ENCODE measurements at regions not wholly inside any gene's neighbourhood (a gene's known extent, or its start where the extent isn't known, plus 50 kb on each side); places are given as distances from the start of the nearest gene placed in this dataset.

- 0% methylated on average over 1 of the region's 1 CpG for WGBS (ENCODE audit: insufficient coverage, low coverage, missing lambda C conversion rate)
- CTCF ChIA-PET (ENCODE audit: low intra/inter-chr PET ratio), result no interaction called here
- no peaks in the 10 kb centered on the region for H3K36me3 ChIP-seq (ENCODE audit: control insufficient read depth, insufficient read depth, low read length)
- no peak for ATAC-seq
- H3K9ac ChIP-seq (ENCODE audit: insufficient read depth in 1 of 2, low read depth in 2 of 2, low read length in 2 of 2), result no peak overlapping the region
- intact Hi-C loops (cut with micrococcal nuclease), result no loop called here
- no peaks in the 10 kb centered on the region for H3K9me1 ChIP-seq (ENCODE audit: control insufficient read depth, insufficient read depth, low read length)
- H2AFZ ChIP-seq (ENCODE audit: low read depth, low read length), result no peak overlapping the region
- H3K79me2 ChIP-seq (ENCODE audit: control insufficient read depth, insufficient read depth, low read length), result no peaks in the 10 kb centered on the region
- H3K4me2 ChIP-seq (ENCODE audit: insufficient read depth, low read length), result no peak overlapping the region
- FAIRE-seq, result no peak
- no peaks in the 10 kb centered on the region for H3K4me1 ChIP-seq (replicated peaks in 1 of 2; ENCODE audit: control insufficient read depth in 2 of 2, insufficient read depth in 2 of 2, low read length in 2 of 2)
- no peak overlapping the region for H3K4me3 ChIP-seq
- H3K9me3 ChIP-seq (replicated peaks; ENCODE audit: control insufficient read depth, insufficient read depth, low read depth, low read length), result no peaks in the 10 kb centered on the region
- in situ Hi-C loops (cut with MboI), result no loop called here
- BruUV-seq (replicated peaks), result no TSS peak
- POLR2A ChIA-PET, result no interaction called here
- H3K27me3 ChIP-seq (ENCODE audit: control insufficient read depth in 2 of 2, insufficient read depth in 2 of 2, low read length in 2 of 2), result no peaks in the 10 kb centered on the region
- no peak overlapping the region for H3K27ac ChIP-seq (ENCODE audit: extremely low read depth, low read depth, low read length)
- DNase-seq (ENCODE audit: extremely low read depth in 1 of 4, low spot score in 3 of 4), result no peak
- H4K20me1 ChIP-seq (replicated peaks; ENCODE audit: control insufficient read depth, insufficient read depth, low read length), result no peaks in the 10 kb centered on the region
- TF ChIP-seq KDM5B (IDR thresholded peaks at IDR 0.05; ENCODE audit: insufficient replicate concordance, low read depth, low read length) (no peak), SMAD4 (CRISPR knock-in tag; conservative IDR thresholded peaks at IDR 0.05) (no peak), ZFP1 (CRISPR knock-in tag; IDR thresholded peaks at IDR 0.05) (no peak), POU5F1 (IDR thresholded peaks at IDR 0.05; ENCODE audit: borderline replicate concordance, low read depth, low read length, partially characterized antibody) (no peak), ZNF668 (CRISPR knock-in tag; IDR thresholded peaks at IDR 0.05) (no peak), ZNF707 (CRISPR knock-in tag; conservative IDR thresholded peaks at IDR 0.05) (no peak), PRDM10 (IDR thresholded peaks at IDR 0.05; ENCODE audit: partially characterized antibody) (no peak)
- TF ChIP-seq, protein P1, sequence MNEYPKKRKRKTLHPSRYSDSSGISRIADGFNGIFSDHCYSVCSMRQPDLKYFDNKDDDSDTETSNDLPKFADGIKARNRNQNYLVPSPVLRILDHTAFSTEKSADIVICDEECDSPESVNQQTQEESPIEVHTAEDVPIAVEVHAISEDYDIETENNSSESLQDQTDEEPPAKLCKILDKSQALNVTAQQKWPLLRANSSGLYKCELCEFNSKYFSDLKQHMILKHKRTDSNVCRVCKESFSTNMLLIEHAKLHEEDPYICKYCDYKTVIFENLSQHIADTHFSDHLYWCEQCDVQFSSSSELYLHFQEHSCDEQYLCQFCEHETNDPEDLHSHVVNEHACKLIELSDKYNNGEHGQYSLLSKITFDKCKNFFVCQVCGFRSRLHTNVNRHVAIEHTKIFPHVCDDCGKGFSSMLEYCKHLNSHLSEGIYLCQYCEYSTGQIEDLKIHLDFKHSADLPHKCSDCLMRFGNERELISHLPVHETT (CRISPR knock-in tag; conservative IDR thresholded peaks at IDR 0.05 in 1 of 2, IDR thresholded peaks at IDR 0.05 in 1 of 2), result no peak
These were observed 387.2 kb downstream of the TBC1D32 start for GRCh38 chr6:120947111-120947510.
